ENCODE measurements at regions not wholly inside any gene's neighbourhood (a gene's known extent, or its start where the extent isn't known, plus 50 kb on each side); places are given as distances from the start of the nearest gene placed in this dataset.

GRCh38 chr21:16913010-16913409 is 599.8 kb upstream of the CXADR start:
- no peak for DNase-seq (ENCODE audit: low read depth in 4 of 4, low spot score in 2 of 4)

DNA sequence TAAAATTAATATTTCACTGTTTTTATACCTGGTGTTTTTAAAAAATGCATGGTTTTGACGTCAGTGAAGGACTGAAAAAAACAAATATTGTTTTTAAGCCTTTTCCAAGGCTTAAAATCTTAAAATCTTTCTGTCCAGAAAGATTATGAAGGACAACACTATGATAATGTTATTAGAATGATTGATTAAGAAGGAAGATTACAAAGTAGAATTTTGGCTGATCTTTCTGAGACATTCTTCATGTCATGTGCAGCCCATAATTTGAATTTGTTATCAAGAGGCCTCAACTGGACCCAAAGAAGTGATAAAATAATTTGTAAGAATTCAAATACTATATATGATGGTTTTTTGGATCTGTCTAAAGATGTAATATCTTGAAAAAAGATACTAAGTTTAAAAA is 584.4 kb upstream of the CXADR start:
- no peak for DNase-seq (ENCODE audit: low read depth in 4 of 4, low spot score in 2 of 4)

DNA sequence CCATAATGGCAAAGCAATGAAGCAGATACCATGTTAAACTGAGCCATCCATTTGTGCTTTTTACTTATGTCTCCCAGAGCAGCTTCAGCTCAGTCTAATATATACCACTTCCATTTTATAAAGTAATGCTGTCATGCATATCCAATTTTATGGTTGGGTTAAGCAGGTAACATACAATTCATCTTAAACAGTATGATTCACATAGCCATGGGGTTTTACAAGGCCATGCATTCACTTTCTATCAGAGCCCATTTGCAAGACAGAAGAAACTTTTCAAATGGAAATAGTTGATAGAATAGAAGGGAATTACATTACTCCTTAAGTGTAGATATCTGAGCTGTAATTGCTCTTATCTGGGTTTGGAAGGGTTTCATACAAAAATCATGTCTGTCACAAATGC is 580.5 kb upstream of the CXADR start:
- no peak for DNase-seq (ENCODE audit: low read depth in 4 of 4, low spot score in 2 of 4)

DNA sequence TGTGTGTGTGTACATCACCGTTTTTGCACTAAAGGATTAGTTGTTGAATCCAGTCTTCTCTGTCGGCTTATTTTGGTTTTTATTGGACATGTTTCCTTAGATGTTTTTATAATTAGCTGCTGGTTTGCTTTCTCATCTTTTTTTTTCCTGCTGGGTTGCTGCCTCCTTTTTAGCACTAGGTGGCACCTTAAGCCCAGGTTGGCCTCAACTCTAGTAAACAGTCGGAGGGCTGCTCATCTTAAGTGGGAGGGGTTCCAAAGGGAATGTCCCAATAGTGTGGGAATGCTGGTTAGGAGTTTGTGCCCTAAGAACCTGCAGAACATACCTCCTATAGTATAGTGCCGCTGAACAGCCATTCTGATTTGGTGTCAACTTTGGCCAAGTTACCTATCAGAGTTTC is 570.1 kb upstream of the CXADR start:
- DNase-seq (ENCODE audit: low read depth in 4 of 4, low spot score in 2 of 4): no peak

DNA sequence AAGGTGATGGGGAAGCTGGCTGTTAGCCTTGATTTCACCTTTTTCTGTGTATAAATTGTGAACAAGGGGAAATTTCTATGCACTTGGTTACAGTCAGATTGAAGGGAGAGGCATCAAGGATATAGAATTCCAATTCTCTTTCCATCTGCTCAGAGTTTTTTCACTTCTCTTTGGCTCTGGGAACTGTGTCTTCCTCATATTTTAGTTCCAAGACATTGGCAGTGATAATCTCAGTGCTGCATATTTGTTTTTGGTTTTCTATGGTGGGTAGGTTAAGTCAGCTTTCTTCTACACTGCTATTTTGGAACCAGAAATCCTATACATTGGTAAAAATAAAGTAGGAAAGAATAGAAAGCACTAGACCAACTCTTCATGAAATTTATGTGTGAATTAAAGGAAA is 569.6 kb upstream of the CXADR start:
- no peak for DNase-seq (ENCODE audit: low read depth in 4 of 4, low spot score in 2 of 4)

GRCh38 chr21:16945580-16945979 is 567.3 kb upstream of the CXADR start:
- DNase-seq (ENCODE audit: low read depth in 4 of 4, low spot score in 2 of 4): no peak

GRCh38 chr21:16956824-16957223 is 556.0 kb upstream of the CXADR start:
- no peak for DNase-seq (ENCODE audit: low read depth in 4 of 4, low spot score in 2 of 4)

DNA sequence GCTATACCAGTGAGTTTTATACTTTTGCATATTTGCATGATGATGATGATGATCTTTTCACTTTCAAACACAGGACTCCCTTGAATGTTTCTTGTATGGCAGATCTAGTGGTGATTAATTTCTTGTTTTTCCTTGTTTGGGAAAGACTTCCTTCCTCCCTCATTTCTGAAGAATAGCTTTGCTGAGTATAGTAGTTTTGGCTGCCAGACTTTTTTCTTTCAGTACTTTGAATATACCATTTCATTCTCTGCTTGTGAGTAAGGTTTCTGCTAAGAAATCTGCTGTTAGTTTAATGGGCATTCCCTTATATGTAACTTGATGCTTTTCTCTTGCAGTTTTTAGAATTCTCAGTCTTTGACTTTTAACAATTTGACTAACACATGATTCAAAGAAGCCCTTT is 547.4 kb upstream of the CXADR start:
- DNase-seq (ENCODE audit: low read depth in 4 of 4, low spot score in 2 of 4): no peak

DNA sequence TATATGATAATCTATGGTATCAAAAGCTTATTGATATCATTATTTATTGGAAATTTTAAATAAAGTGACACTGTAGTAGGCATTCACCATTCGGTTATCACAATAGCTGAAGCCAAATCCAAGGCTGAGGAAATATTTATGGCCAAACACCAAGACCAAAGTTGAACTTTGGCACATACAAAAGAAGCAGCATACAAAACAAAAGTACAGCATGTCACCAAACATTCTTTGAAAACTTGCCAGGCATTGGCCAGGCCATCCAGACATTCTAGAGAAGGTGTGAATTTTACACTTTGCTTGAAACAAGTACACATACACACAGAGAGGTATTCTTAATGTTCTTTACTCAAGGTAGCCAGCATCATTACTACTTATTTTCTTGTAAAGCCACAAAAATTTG is 544.4 kb upstream of the CXADR start:
- no peak for DNase-seq (ENCODE audit: low read depth in 4 of 4, low spot score in 2 of 4)

- DNase-seq (ENCODE audit: low read depth in 4 of 4, low spot score in 2 of 4): no peak
Measured at GRCh38 chr21:16969636-16970035, 543.2 kb upstream of the CXADR start.

- no peak for DNase-seq (ENCODE audit: low read depth in 4 of 4, low spot score in 2 of 4)
Measured at GRCh38 chr21:16974060-16974459, 538.8 kb upstream of the CXADR start.

- DNase-seq (ENCODE audit: low read depth in 4 of 4, low spot score in 2 of 4): no peak
Measured at GRCh38 chr21:16976193-16976592, 536.6 kb upstream of the CXADR start.

GRCh38 chr21:16978309-16978895 is 534.4 kb upstream of the CXADR start:
- no peak for DNase-seq (ENCODE audit: low read depth in 4 of 4, low spot score in 2 of 4)

DNA sequence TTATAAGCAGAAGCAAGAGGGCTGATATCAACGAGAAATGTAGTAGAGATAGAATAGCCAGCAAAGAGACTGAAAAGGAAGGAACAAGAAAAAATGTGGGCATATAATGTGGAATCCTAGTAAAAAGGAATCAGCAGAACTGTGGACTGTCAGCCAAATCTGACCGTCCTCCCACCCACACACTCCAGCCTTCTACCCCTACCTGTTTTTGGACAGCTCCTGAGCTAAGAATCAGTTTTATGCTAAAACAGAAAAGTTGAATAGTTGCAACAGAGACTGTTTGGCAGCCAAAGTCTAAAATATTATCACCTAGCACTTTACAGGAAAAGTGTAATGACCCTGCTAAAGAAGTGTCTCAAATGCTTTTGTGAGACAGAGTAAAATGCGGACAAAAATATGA is 533.3 kb upstream of the CXADR start:
- no peak for DNase-seq (ENCODE audit: low read depth in 4 of 4, low spot score in 2 of 4)

GRCh38 chr21:16983420-16983819 is 529.4 kb upstream of the CXADR start:
- DNase-seq (ENCODE audit: low read depth in 4 of 4, low spot score in 2 of 4): no peak

DNA sequence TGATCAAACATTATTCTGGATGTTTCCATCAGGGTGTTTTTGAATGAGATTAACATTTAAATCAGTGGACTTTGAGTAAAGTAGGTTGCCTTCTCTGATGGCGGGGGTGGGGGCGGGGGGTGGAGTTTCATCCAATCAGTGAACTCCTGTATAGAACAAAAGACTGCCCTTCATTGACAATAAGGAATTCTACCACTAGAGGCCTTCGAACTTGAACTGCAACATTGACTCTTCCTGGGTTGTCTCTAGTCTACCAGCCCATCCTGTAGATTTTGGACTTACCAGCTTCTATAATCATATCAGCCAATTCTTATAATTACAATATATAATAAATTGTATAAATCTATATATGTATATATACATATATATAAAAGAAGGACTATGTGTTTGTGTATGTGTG is 520.4 kb upstream of the CXADR start:
- no peak for DNase-seq (ENCODE audit: low read depth in 4 of 4, low spot score in 2 of 4)

GRCh38 chr21:16993416-16994038 is 519.3 kb upstream of the CXADR start:
- DNase-seq (ENCODE audit: low read depth in 4 of 4, low spot score in 2 of 4): no peak

GRCh38 chr21:17002594-17003257 is 510.1 kb upstream of the CXADR start:
- no peak for DNase-seq (ENCODE audit: low read depth in 4 of 4, low spot score in 2 of 4)

- no peak for DNase-seq (ENCODE audit: low read depth in 4 of 4, low spot score in 2 of 4)
Measured at GRCh38 chr21:17003258-17003615, 509.6 kb upstream of the CXADR start.

DNA sequence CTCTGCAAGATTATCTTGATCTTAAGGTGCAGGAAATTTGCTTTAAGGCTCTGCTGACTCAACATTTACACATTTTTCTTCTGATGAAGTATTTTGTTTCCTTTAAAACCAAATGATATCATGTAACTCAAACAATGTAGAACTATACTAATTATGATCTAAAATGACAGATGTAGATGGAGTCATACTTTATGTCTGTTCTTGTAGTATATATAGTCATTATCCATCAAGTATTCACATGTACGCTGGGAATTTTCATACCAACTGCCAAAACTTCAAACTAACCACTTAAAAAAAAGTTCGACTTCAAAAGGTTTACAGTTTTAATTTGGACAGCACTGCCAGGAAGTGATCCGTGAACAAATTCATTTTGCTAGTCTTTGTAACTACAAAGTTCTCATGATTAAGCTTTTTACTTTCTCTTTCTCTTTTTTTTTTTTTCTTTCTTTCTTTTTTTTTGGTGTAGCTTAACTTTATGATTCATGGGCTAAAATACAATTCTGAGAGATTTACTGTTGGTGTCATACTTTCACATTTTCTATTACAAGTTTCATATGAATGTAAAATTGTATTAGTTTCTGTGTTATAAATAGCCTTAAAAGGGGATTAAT is 509.0 kb upstream of the CXADR start:
- DNase-seq (ENCODE audit: low read depth in 4 of 4, low spot score in 2 of 4): no peak

DNA sequence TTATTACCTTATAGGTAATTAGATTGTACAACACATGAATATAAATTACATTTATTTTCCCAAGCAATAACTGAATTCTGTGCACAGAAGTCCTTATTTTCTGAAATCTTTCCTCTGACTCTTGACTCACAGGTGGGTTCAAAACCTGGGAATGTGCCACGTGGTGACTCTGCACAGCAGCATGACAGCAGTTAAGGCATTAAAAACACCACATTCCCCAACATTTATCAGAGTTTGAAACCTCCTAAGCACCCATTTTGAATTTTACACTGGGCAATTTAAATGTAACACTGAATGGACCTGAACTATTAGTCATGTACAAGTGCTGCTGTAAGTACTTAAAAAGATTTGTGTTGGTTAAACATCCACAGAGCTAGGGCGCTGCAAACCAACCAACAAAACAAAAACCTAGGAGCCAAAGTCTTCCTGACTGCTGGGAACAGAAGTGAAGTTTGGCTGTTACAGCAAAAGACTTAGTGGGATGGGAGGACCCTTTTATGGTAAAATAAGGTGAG is 480.6 kb upstream of the CXADR start:
- DNase-seq (ENCODE audit: low read depth in 4 of 4, low spot score in 2 of 4): no peak

DNA sequence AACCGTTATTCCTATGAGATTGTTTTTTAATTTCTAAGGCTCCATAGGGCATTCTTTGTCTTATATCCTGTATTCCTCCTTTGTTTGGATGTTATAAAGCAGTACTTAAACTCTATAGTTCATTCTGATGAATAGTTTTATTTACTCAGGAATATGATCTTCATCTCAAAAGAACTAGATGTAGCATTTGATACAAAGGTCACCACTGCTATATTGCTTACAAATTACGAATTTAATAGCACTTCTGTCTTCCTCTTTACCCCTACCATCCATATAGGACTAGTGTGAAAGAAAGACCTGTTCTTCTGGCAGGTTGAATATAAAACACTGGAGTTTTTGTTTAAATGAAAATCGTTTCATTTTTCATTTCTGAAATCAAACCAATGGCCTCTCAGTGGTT is 468.1 kb upstream of the CXADR start:
- DNase-seq (ENCODE audit: low read depth in 4 of 4, low spot score in 2 of 4): no peak
